ENCODE measurements at regions not wholly inside any gene's neighbourhood (a gene's known extent, or its start where the extent isn't known, plus 50 kb on each side); places are given as distances from the start of the nearest gene placed in this dataset.

DNA sequence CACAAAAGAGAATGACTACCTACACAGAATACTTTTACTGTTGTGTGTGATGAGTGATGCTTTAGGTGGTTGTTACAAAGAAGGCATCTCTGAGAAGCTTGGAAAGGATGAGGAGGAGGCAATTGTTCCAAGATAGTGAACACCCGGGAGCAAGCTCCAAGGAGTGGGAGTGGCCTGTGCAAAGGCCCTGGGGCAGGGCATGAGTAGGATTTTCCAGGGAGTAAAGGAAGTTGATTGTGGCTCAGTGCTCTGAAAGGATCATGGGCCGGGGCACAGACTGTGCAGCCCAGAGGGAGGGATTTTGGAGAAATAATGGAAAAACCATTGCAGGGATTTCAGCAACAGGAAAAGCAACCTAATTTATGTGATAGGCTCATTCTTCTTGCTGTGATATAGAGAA is 264.3 kb downstream of the CDH26 start:
- H3K4me3 ChIP-seq (ENCODE audit: low read depth, low read length) = no peak overlapping the region
- no peak overlapping the region for H3K27ac ChIP-seq (ENCODE audit: low read depth, low read length)
- H2AFZ ChIP-seq (ENCODE audit: low read length, unreplicated experiment) = no peak overlapping the region
- no peaks in the 10 kb centered on the region for H3K79me2 ChIP-seq (ENCODE audit: control insufficient read depth, insufficient read depth, low read length, unreplicated experiment)
- no peaks in the 10 kb centered on the region for H3K36me3 ChIP-seq (ENCODE audit: insufficient read depth, low read length)
- no peaks in the 10 kb centered on the region for H3K4me1 ChIP-seq (ENCODE audit: control insufficient read depth, insufficient read depth, low read length, unreplicated experiment)
- H3K27me3 ChIP-seq (ENCODE audit: insufficient read depth, low read length) = peaks cover 20% of the 10 kb centered on the region; the same call in 1 of the 2 replicates

DNA sequence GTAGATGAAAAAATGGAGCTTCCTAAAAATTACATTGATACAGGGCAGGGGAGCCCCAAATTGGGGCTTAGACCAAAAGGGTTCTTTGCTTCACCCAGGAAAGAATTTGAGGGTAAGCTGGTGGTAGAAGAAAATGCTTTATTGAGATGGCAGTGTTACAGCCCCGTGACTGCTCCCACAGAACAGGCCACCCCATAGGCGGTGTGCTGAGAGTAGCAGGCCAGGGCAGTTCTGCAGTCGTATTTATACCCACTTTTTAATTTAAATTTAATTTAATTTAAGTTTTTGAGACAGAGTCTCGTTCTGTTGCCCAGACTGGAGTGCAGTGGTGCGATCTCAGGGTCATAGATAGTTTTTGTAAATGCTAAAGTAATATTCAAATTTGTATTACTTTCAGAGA is 265.0 kb downstream of the CDH26 start:
- Histone ChIP-seq H3K27ac (ENCODE audit: low read depth, low read length) (no peak overlapping the region), H3K4me3 (ENCODE audit: low read depth, low read length) (no peak overlapping the region), H3K27me3 (ENCODE audit: insufficient read depth, low read length) (peaks cover 16% of the 10 kb centered on the region; the same call in 1 of the 2 replicates), H3K79me2 (ENCODE audit: control insufficient read depth, insufficient read depth, low read length, unreplicated experiment) (no peaks in the 10 kb centered on the region), H2AFZ (ENCODE audit: low read length, unreplicated experiment) (no peak overlapping the region), H3K4me1 (ENCODE audit: control insufficient read depth, insufficient read depth, low read length, unreplicated experiment) (no peaks in the 10 kb centered on the region), H3K36me3 (ENCODE audit: insufficient read depth, low read length) (no peaks in the 10 kb centered on the region)

DNA sequence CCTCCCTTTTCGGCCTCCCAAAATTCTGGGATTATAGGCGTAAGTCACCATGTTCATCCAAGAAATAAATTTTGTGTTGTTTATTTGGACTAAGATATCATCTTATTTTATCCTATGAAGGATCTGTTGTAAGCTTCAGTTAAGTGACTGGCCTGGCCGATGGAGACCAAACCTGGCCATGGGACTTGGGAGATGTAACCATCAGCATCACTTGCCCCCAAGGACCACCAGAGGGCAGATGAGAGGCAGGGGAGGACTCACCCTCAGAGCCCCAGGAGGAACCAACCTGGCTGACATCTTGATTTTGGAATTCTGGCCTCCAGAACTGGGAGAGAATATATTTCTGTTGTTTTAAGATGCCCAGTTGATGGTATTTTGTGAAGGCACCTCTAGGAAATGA is 266.7 kb downstream of the CDH26 start:
- no peak overlapping the region for H3K27ac ChIP-seq (ENCODE audit: low read depth, low read length)
- H3K79me2 ChIP-seq (ENCODE audit: control insufficient read depth, insufficient read depth, low read length, unreplicated experiment) = no peaks in the 10 kb centered on the region
- no peak overlapping the region for H3K4me3 ChIP-seq (ENCODE audit: low read depth, low read length)
- no peak overlapping the region for H2AFZ ChIP-seq (ENCODE audit: low read length, unreplicated experiment)
- H3K36me3 ChIP-seq (ENCODE audit: insufficient read depth, low read length) = no peaks in the 10 kb centered on the region
- no peaks in the 10 kb centered on the region for H3K4me1 ChIP-seq (ENCODE audit: control insufficient read depth, insufficient read depth, low read length, unreplicated experiment)
- H3K27me3 ChIP-seq (ENCODE audit: insufficient read depth, low read length) = peaks cover 2% of the 10 kb centered on the region; the same call in 1 of the 2 replicates

- Histone ChIP-seq H3K36me3 (ENCODE audit: insufficient read depth, low read length) (no peaks in the 10 kb centered on the region), H2AFZ (ENCODE audit: low read length, unreplicated experiment) (no peak overlapping the region), H3K4me1 (ENCODE audit: control insufficient read depth, insufficient read depth, low read length, unreplicated experiment) (no peaks in the 10 kb centered on the region), H3K27ac (ENCODE audit: low read depth, low read length) (no peak overlapping the region), H3K79me2 (ENCODE audit: control insufficient read depth, insufficient read depth, low read length, unreplicated experiment) (no peaks in the 10 kb centered on the region), H3K27me3 (ENCODE audit: insufficient read depth, low read length) (no peaks in the 10 kb centered on the region), H3K4me3 (ENCODE audit: low read depth, low read length) (no peak overlapping the region)
These were observed 270.0 kb downstream of the CDH26 start for GRCh38 chr20:60228255-60228654.

DNA sequence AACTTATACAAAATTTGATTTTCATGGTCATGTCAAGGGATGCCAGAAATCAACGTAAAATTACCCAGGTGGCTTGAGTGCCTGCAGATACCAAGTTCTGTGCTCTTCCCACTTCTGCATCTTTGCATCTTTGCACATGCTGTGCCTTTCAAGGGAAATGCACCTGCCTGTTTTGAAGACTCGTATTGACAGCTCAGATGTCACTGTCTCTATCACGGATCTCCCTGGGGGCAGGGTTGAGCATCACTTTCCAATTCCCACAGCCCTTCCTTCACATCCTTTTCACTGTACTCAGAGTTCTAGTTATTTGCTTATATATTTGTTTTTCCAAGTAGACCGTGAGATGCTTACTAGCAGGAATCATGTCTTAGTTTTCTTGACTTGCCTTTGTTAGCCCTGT is 274.2 kb downstream of the CDH26 start:
- Histone ChIP-seq H3K4me3 (ENCODE audit: low read depth, low read length) (no peak overlapping the region), H3K27ac (ENCODE audit: low read depth, low read length) (no peak overlapping the region), H3K27me3 (ENCODE audit: insufficient read depth, low read length) (peaks cover 27% of the 10 kb centered on the region; the same call in 1 of the 2 replicates), H3K79me2 (ENCODE audit: control insufficient read depth, insufficient read depth, low read length, unreplicated experiment) (no peaks in the 10 kb centered on the region), H2AFZ (ENCODE audit: low read length, unreplicated experiment) (no peak overlapping the region), H3K36me3 (ENCODE audit: insufficient read depth, low read length) (no peaks in the 10 kb centered on the region), H3K4me1 (ENCODE audit: control insufficient read depth, insufficient read depth, low read length, unreplicated experiment) (no peaks in the 10 kb centered on the region)

GRCh38 chr20:60233018-60233630 is 274.9 kb downstream of the CDH26 start:
- no peak overlapping the region for H3K4me3 ChIP-seq (ENCODE audit: low read depth, low read length)
- no peak overlapping the region for H3K27ac ChIP-seq (ENCODE audit: low read depth, low read length)
- H2AFZ ChIP-seq (ENCODE audit: low read length, unreplicated experiment) = no peak overlapping the region
- no peaks in the 10 kb centered on the region for H3K4me1 ChIP-seq (ENCODE audit: control insufficient read depth, insufficient read depth, low read length, unreplicated experiment)
- no peaks in the 10 kb centered on the region for H3K79me2 ChIP-seq (ENCODE audit: control insufficient read depth, insufficient read depth, low read length, unreplicated experiment)
- H3K36me3 ChIP-seq (ENCODE audit: insufficient read depth, low read length) = no peaks in the 10 kb centered on the region
- peaks cover 27% of the 10 kb centered on the region; the same call in 1 of the 2 replicates for H3K27me3 ChIP-seq (ENCODE audit: insufficient read depth, low read length)

DNA sequence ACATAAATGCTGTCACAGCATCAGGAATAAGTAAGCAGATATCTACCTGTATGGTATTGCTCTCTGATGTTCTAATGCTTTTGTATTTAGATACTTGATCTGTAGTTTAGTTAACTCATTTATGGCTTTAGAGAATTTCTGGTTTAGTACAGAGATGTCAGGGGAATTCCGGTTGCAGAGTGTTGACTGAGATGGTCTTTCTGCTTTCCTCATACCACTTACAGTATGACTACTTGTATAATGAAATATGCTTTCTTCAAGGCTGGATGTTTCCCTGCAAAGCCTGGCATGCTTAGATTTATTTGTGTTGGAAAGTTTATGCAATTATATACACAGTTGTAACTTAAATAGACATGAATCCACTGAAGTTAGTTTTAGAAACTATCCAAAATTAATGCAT is 278.4 kb downstream of the CDH26 start:
- Histone ChIP-seq H3K4me3 (ENCODE audit: low read depth, low read length) (no peak overlapping the region), H3K27ac (ENCODE audit: low read depth, low read length) (no peak overlapping the region), H3K27me3 (ENCODE audit: insufficient read depth, low read length) (peaks cover 32% of the 10 kb centered on the region; the same call in 1 of the 2 replicates), H2AFZ (ENCODE audit: low read length, unreplicated experiment) (no peak overlapping the region), H3K79me2 (ENCODE audit: control insufficient read depth, insufficient read depth, low read length, unreplicated experiment) (no peaks in the 10 kb centered on the region), H3K4me1 (ENCODE audit: control insufficient read depth, insufficient read depth, low read length, unreplicated experiment) (no peaks in the 10 kb centered on the region), H3K36me3 (ENCODE audit: insufficient read depth, low read length) (no peaks in the 10 kb centered on the region)

DNA sequence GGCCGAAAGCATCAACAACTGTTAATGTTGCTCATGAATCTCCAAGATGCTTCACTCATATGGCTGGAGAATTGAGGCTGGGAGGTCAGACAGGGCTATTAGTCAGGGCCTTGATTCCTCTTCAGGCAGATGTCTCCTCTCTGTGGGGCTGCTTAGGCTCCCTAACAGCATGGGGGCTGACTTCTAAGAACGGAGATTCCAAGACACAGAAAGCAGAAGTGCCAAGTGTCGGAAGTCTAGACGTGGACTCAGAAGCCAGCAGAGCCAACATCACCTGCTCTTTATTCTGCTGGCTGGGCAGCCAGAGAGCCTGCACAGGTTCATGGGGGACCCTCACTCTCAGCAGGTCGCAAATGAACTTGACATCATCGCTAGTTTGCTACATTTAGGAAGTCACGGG is 279.8 kb downstream of the CDH26 start:
- H3K4me3 ChIP-seq (ENCODE audit: low read depth, low read length) = no peak overlapping the region
- H3K36me3 ChIP-seq (ENCODE audit: insufficient read depth, low read length) = no peaks in the 10 kb centered on the region
- peaks cover 32% of the 10 kb centered on the region; the same call in 1 of the 2 replicates for H3K27me3 ChIP-seq (ENCODE audit: insufficient read depth, low read length)
- peaks cover 3% of the 10 kb centered on the region for H3K4me1 ChIP-seq (ENCODE audit: control insufficient read depth, insufficient read depth, low read length, unreplicated experiment)
- H2AFZ ChIP-seq (ENCODE audit: low read length, unreplicated experiment) = no peak overlapping the region
- no peaks in the 10 kb centered on the region for H3K79me2 ChIP-seq (ENCODE audit: control insufficient read depth, insufficient read depth, low read length, unreplicated experiment)
- H3K27ac ChIP-seq (ENCODE audit: low read depth, low read length) = no peak overlapping the region

DNA sequence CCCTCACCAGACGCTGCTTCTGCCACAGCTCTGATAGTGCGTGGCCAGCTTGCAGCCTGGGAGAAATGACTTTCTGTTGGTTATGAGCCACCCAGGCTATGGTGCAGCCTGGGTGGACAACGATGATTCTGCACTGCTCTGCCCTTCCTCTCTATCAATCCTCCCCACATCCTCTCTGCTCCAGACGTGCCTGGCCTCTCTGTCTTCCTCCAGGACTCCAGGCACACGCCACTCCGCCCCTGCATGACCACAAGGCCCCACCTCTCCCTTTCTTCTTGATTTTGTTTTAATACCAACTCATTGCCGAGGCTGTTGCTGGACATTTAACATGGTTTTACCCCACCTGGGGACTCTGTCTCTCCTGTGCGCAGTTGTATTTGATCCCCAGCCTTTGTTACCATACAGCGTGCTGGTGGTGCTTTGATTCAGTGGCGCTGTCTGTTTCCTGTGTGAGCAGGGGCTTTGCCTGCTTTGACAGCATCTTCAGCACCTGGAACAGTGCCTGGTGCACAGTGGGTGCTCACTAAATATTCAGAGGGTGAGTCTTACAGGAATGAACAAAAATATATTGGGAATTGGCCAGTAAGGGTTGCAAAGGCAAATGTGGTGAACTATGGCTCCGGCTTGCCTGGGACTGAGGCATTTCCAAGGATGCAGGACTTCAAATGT is 280.9 kb downstream of the CDH26 start:
- Histone ChIP-seq H3K27me3 (ENCODE audit: insufficient read depth, low read length) (peaks cover 26% of the 10 kb centered on the region; the same call in 1 of the 2 replicates), H3K27ac (ENCODE audit: low read depth, low read length) (no peak overlapping the region), H3K4me3 (ENCODE audit: low read depth, low read length) (no peak overlapping the region), H2AFZ (ENCODE audit: low read length, unreplicated experiment) (no peak overlapping the region), H3K4me1 (ENCODE audit: control insufficient read depth, insufficient read depth, low read length, unreplicated experiment) (peaks cover 11% of the 10 kb centered on the region), H3K36me3 (ENCODE audit: insufficient read depth, low read length) (no peaks in the 10 kb centered on the region), H3K79me2 (ENCODE audit: control insufficient read depth, insufficient read depth, low read length, unreplicated experiment) (no peaks in the 10 kb centered on the region)

DNA sequence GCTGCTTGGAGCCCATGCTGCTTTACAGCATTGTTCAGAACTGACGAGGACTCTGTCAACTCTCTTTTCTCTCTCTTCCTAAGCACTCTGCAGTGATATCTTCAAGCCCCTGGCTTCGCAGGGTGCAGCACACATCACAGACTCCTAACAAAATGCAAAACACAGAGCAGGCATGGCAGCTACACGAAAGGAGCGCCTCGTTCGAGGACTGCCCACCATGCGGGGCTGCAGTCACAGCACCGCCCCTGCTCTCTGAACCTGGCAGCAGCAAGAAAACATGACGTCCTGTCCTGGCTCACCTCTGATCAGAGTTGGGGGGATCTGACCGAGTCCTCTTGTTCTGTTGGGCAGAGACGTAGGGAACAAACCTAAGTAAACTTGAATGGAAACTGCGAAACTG is 281.7 kb downstream of the CDH26 start:
- Histone ChIP-seq H3K27ac (ENCODE audit: low read depth, low read length) (no peak overlapping the region), H3K79me2 (ENCODE audit: control insufficient read depth, insufficient read depth, low read length, unreplicated experiment) (no peaks in the 10 kb centered on the region), H2AFZ (ENCODE audit: low read length, unreplicated experiment) (no peak overlapping the region), H3K27me3 (ENCODE audit: insufficient read depth, low read length) (peaks cover 23% of the 10 kb centered on the region; the same call in 1 of the 2 replicates), H3K36me3 (ENCODE audit: insufficient read depth, low read length) (no peaks in the 10 kb centered on the region), H3K4me3 (ENCODE audit: low read depth, low read length) (no peak overlapping the region), H3K4me1 (ENCODE audit: control insufficient read depth, insufficient read depth, low read length, unreplicated experiment) (peaks cover 11% of the 10 kb centered on the region)

DNA sequence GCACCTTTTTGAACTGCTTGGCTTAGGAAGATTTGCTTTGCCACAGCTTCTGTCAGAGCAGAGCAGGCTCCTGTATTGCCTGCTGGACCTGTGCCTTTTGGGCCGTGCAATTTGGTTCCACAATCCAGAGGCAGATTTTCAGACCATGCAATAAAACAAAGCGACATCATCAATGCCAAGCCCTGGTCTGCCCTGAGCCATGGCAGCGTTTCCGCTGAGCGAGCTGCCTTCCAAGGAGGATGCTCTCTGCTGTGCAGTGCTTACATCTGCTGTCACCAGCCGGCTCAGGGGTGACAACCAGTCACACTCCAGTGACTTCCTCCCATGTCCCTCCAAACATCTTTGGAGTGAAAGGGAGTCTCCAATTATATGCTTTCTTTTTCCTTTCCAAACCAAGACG is 282.2 kb downstream of the CDH26 start:
- Histone ChIP-seq H3K79me2 (ENCODE audit: control insufficient read depth, insufficient read depth, low read length, unreplicated experiment) (no peaks in the 10 kb centered on the region), H3K36me3 (ENCODE audit: insufficient read depth, low read length) (no peaks in the 10 kb centered on the region), H2AFZ (ENCODE audit: low read length, unreplicated experiment) (no peak overlapping the region), H3K4me3 (ENCODE audit: low read depth, low read length) (no peak overlapping the region), H3K27ac (ENCODE audit: low read depth, low read length) (no peak overlapping the region), H3K27me3 (ENCODE audit: insufficient read depth, low read length) (peaks cover 19% of the 10 kb centered on the region; the same call in 1 of the 2 replicates), H3K4me1 (ENCODE audit: control insufficient read depth, insufficient read depth, low read length, unreplicated experiment) (peaks cover 11% of the 10 kb centered on the region)

Measured in ACC112 (cell line).